Activated T-cell treated with anti-CD3 and anti-CD28 coated beads for 4 hours (primary cell): ENCODE measurements at regions not wholly inside any gene's neighbourhood (a gene's known extent, or its start where the extent isn't known, plus 50 kb on each side); places are given as distances from the start of the nearest gene placed in this dataset.
"Not testable (repeated sequence)": the region's sequence is repeated elsewhere in the genome, so short reads cannot be mapped to it uniquely, and the experiment has no call there.

Experiments used
- DNase-seq: peaks from one replicate; pipeline ENCODE4 v3.0.0-alpha.2; 2020

DNA sequence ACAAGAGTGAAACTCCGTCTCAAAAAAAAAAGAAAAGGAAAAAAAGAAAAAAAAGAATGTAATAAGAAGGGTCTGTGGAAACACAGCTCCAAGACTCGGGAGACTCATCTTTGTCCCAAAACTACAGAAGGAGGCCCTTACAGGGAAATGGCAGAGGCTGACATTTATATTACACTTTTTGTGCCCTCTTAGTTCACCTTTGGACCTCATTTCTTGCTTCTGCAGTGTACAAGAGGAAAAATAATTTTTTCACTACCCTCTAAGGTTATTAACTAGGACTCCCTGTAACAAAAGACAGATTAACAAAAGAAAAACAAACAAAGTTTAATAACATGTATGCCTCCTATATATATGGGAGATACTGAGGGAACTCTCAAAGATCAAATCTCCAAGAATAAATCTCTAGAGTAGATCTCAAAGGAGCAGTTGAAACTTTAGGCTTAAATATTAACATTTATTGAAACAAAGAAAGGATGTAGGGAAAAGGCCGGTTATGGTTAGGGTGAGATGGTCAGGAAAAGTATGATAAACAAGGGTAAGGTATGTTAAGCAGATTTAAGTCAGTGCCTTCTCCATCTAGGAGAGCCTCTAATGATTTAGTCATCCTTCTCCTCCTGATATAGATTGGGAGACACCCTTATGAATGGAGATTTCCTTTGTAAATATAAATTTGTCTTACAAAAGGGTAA lies 121.3 kb upstream of the JADE1 start:
- DNase-seq: no peak

DNA sequence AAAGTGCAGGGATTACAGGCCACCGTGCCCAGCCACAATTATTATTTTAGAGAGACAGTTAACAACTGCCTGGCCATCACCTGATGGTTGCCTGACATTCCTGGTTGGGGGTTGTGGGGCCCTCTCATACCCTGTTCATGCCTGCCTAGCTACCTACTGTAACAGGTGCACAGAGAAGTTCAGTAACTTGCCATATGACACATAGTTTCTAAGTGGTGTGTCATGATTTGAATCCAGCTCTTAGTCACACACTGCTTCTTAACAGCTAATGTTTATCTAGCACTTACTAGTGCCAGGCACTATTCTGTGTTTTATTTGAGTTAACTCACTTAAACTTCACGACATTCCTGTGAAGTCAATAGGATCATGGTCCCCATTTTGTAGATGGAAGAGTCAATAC lies 122.7 kb upstream of the JADE1 start:
- DNase-seq: no peak

DNA sequence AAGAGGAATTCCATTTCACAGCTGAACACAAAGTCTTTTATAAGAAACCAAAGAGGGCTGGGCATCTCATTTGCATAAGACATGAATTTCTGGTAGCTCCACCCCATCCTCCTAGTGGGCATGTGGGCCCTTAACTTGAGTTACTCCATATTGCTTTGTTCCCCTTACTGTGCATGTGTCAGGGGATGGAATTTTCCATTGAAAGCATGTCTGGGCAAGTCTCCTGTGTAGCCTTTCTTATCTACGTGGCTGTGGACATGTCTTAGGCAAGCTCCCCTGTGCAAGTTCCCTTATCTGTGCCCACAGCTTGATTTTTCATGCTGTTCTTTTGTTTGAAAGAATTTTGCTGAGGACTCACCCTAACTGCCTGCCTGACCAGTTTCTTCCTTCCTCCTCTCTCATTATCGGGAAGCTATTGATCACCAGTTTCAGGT lies 123.5 kb upstream of the JADE1 start:
- DNase-seq: no peak

DNA sequence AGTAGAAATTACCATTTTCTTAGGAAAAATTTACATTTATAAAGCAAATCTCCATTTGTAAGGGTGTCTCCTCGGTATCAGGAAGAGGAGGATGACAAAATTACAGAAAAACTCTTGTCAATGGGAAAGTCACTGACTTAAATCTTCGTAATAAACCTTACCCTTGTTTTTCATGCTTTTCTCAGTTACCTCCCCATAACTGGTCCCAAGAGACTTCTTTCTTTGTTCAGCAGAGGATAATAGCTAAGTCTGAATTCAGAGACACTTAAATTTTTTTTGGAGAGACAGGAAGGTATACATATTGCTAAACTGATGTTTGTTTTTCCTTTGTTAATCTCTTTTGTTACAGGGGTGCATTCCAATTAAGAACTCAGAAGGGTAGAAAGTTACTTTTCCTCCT lies 125.5 kb upstream of the JADE1 start:
- DNase-seq: no peak

DNA sequence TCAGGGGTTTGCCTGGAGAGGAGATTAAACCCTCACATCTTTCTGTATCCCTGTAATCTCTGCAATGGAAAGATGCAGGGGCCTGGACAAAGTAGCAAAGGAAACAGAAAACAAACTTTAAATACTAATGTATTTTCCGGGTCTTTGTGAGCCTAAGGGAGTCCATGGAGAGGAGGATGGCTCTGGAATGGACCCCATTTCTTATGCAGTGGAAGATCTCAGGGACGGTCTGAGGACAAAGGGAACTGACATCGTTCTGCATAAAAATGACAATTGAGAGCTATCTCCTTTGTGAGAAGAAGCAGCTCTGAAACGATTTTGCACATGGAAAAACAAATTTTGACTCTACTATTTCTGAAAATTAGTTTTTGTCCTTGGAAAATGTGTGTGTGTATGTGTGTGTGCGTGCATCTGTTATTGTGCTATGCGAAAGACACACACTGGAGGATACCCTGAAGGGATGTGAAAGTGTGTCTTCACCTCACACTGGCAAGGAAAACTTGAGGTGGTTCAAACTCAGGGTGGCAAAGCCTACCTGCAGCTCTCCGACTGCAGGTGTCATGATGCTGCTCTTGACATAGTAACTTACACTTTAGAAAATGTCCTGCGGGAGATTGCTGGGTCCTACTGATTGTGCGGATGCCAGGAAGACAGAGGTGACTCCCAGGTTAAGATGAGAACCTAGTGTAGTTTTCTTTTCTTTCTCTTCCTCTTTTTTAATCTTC lies 126.4 kb upstream of the JADE1 start:
- DNase-seq: no peak

DNA sequence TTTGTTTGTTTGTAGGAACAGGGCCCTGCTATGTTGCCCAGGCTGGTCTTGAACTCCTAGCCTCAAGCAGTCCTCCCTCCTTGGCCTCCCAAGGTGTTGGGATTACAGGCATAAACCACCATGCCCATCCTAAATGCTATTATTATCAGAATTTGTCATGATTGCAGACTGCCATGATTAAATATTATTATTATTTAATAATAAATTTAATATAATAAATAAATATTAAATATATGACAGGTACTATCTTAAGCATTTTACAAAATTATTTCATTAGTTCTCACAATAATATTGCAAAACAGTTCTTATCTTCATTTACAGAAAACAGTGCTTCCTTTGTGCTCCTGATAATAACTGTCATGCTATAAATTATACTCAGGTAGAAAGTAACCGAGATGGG lies 133.4 kb upstream of the JADE1 start:
- DNase-seq: no peak

DNA sequence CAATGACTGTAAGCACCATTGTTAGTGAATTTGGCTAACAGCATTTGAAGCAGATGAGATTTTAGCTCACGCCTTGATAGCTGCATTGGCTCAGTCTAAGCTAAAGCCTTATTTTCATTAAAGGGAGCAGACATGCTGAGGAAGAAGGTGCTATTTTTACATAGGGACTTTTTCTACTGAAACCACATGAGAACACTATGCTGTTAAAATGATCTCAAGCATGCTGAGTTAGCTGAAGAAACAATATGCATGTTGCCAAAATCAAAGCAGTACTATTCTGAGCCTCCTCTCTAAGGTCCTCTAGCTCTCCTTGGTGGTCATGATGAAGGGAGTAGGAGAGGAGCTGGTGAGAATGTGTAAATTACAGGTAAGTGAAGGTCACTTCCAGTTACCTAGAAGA lies 134.4 kb upstream of the JADE1 start:
- no peak for DNase-seq

DNA sequence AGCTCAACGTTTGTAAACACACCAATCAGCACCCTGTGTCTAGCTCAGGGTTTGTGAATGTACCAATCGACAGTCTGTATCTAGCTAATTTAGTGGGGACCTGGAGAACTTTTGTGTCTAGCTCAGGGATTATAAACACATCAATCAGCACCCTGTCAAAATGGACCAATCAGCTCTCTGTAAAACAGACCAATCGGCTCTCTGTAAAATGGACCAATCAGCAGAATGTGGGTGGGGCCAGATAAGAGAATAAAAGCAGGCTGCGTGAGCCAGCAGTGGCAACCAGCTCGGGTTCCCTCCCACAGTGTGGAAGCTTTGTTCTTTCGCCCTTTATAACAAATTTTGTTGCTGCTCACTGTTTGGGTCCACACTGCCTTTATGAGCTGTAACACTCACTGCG lies 136.3 kb upstream of the JADE1 start:
- DNase-seq: not testable (repeated sequence)

DNA sequence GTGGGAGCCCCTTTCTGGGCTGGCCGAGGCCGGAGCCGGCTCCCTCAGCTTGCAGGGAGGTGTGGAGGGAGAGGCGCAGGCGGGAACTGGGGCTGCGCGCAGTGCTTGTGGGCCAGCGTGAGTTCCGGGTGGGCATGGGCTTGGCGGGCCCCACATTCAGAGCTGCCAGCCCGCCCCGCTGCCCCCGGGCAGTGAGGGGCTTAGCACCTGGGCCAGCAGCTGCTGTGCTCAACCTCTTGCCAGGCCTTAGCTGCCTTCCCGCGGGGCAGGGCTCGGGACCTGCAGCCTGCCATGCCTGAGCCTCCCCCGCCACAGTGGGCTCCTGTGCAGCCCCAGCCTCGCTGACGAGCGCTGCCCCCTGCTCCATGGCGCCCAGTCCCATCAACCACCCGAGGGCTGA lies 136.9 kb upstream of the JADE1 start:
- DNase-seq: not testable (repeated sequence)

DNA sequence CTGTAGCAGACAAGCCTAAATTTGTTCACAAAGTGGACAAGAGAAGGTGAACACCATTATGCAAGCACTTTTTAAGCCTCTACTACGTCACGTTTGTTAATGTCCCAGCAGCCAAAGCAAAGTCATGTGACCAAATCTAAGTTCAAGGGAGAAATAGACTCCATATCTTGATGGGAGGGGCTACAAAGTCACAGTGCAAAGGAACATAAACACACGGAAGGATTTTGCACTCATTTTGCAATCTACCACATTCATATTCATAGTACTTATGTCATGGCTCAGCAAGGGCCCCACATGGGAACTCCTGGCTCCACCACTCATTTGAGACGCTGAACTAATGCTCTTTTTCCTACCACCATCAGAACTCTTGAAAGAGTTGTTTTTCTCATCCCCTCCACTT lies 139.0 kb upstream of the JADE1 start:
- no peak for DNase-seq

DNA sequence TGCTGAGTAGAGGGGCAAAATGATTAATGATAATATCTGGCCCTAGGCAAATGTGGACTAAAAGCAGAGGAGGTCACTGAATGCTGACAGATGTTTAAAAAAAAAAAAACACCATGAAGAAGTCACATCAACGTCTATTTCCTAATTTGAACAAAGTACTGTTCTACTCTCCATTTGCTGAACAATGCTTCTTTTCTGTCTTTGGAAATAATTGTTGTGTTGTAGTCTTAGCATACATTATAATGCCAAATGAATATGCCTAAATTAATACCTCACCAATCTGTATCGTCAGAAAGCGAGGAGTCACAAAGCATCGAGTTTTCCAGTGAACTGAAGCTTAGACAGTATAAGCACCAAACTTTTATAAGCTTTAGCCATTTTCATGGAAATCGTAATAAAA lies 140.9 kb upstream of the JADE1 start:
- no peak for DNase-seq

DNA sequence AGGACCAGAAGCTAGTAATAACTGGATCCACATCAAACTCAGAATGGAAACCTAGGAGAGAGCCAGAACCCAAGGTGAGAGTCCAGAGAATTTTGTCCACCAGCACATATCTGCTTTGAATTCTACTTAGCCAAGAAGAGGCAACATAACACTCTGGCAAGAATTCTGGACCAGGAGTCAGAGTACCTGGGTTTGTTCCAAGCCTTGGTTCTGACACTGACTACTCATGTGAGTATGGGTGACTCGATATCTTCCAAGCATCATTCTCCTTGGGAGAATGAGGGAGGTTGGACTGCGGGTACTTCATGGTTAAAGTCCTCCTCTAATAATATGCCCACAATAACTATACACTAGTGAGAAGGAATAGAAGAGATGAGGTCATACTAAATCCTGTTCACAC lies 144.0 kb upstream of the JADE1 start:
- no peak for DNase-seq

DNA sequence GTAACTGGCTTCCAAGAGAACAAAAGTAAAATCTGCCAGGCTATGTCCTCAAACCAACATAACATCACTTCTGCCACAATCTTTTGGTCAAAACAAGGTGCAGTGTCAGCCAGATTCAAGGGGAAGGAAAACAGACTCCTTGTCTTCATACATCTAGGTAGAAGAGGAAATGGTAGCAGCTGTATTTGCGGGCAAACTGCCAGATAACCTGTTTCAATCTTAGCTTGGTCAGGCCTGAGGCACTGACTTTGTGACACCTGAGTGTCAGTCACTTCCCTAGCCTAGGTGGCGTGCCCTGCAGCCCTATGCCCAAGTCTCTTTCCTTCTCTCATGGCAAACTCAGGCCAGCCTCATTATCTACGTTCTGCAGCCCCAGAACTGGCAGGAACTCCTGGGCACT lies 146.2 kb upstream of the JADE1 start:
- no peak for DNase-seq

DNA sequence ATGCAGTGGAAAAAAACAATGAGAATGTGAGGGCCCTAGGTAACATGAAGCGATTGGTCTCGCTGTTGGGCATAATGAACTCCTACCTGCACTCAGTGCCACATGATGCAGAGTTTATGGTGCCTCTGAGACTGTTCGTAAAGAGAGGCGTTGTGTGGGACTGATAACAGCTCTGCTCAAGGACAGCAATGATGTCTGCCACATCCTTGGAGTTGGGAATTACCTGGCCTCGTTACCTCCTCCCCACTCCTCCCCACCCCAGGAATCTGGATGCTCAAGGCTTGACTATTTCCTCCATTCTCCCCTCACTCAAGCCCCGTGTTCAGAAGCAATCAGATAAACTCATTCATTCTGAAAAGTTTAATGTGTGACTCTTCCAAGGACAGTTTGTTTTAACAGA lies 148.0 kb upstream of the JADE1 start:
- DNase-seq: no peak

DNA sequence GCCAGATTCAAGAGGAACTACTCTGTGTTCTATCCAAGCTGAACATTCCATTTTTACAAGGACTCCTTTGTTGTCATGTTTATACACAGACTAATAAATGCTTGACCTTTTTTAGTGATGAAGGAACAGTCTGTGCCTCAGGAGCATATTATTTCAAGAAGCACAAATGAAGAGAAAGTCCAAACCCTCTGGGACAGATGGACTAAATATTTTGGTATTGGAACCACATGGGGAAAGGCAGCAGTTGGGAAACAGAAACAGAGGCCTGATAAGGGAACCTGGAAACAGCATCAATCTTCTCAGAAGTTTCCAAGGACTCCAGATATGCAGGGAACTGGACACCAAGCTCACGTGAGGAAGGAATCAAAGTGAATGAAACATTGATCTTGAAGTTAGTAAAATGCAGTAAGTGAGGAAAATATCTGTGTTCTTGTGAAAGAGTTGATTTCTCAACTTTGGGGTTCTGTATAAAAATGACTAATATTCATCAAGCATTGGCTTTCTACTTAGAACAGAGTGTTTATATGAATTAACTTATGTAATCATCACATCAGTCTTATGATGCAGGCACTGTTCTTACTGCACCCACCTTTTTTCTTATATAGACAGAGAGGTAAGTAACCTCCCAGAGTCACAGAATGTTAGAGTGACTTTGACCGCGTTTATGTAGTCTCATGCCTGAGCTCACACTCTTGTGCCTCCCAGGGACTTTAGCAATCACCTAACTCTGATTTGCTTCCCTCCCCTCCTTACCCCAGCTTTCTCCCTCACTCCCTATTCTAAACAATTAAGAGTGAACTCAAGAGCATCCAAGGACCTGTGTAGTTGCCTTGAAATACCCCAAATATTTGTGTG lies 148.9 kb upstream of the JADE1 start:
- no peak for DNase-seq

DNA sequence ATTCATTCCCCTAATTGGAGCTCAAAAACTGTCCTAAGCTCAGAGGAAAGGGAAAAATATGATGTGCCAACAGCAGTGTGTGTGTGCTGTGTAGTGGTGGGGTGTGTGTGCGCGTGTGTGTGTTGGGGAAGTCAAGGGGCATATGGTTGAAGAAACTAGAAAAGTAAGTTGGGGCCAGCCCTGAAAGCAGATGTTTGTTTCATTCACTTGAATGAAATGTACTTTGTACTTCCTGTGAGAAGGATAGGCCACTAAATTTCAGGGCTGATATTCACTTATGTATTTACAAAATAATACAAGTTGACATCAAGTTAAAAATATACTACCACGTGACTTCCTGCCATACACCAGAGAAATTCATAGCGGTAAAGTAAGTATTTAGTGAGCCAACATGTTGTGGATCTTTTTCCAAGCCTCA lies 151.3 kb upstream of the JADE1 start:
- no peak for DNase-seq

DNA sequence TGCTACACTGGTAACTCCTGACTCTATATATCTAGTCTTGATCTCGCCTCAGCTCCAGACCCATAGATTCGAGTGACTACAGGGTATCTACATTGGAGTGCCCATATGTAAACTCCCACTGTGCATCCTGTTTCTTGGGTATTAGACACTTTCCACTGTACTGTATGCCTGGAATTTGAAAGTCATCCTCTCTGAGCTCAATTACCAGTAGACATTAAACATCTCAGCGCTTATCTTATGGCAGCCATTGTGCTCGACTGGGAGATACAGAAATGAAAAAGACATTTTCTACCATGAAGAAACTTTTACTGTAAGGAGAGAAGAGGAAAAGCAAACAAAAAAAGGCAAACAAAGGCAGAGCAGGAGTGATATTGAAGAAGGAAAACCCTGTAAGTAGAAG lies 151.9 kb upstream of the JADE1 start:
- DNase-seq: no peak

DNA sequence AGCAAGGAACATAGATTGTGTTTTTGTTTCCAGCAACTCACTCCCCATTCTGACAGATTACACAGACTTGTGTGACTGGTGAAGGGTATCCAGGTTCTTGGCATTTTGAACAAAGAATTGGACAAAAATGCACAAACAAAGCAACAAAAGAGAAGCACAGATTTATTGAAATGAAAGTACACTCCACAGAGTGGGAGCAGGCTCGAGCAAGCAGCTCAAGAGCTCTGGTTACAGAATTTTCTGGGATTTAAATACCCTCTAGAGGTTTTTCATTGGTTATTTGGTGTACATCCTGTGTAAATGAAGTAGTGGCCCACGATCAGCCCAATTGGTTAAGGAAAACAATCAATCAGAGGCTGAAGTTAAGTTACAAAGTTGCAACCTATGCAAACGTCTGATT lies 155.0 kb upstream of the JADE1 start:
- DNase-seq: no peak

DNA sequence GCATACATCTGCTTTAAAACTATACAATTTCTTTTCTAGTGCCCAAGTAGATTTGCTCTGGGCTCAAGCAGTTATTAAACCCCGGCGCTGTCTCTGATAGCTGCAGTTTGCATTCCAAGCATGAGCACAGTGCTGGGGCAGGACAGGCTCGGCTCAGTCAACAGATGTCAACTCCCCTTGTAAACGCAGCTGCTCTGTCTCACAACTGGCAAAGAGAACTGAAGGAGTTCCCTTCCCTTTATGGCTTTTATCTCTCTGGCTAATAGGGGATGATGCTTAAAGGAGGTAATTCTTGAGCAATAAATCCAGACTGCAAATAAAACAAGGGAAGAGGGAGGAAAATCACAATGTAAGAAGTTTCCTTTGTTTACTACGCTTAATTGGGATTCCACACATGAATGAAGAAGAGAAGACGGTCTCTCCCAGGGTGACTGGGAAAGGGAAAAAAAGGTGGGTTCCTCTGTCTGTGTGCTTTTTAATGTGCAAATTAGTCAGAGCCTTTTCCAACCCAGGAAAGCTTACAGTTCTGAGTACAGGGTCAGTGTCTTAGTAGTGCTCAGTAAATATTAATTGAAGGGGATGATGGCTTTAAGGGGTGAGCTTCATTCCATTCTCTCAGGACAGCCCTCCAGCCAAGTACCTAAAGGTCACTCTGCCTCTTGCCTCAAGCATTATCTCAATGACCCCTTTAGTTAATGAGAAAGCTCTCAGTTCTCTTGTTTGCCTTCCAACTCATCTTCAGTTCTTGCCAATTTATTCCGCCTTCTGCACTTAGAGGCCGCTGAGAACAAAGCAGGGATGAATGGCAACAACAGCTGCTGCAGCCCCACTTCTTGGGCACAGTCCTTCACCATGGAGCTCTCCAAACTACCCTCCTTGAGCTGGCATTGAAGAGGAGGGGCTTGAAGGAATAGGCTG lies 155.7 kb upstream of the JADE1 start:
- no peak for DNase-seq

DNA sequence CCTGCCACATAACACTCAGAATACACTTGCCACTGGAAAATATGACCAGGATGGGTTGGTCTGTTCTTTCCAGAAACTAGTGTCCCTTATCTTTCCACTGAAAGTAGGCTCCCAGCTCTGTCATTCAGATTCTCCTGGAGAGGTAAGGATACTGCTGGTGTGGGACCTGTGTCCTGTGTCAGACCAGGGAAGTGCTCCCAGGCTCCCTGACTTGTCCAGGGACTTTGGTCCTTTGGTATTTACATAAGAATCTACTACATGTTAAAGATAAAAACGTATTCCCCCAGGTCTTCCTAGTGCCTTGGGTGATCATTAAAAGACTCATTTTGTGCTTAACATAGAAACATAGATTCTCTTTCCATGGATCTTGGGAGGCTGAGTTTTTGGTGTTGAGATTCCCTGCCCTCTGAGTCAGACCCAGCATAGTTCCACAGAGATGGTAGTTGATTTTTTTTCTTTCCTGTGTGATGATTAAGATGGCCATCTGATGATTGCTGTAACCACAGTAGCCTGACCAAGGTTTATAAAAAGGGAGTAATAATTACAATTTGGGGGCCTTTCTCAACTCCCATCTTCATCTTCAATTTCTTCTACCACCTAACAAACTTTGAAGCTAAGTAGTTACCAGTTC lies 159.8 kb upstream of the JADE1 start:
- no peak for DNase-seq

DNA sequence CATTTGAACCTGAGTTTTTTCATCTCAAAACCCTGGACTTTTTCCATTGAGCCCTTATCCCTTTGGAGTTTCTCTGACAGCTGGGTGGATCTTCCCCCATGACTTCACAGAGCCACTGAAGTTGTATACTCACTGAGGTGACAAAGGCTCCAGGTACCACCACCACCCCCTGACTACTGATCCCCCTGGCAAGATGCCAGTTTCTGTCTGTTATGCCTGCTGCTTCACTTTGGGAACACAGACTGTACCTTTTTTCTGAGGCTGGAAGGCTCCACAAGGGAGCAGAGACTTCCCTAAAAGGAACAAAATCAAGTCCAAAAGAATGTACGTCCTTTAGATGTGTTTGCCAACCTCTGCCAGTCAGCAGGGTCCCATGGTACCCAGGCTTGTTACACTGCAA lies 160.3 kb upstream of the JADE1 start:
- DNase-seq: no peak

DNA sequence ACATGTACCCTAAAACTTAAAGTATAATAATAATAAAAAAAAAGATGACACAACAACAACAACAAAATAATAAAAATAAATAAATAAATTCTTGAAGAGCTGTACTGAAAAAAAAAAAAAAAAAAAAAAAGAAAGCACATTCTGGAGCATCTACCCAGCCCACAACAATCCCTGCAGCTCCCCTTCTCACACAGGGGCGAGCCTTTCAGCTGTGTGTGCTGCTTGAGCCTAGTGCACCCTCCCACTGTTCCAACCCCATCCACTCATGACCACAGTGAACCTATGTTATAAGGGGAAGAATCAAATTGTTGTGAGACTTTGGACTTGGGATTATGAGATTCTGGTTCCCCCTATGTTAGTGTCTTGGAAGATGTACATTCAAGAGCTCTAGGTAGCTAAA lies 161.5 kb upstream of the JADE1 start:
- DNase-seq: no peak
